ENCODE measurements at regions not wholly inside any gene's neighbourhood (a gene's known extent, or its start where the extent isn't known, plus 50 kb on each side); places are given as distances from the start of the nearest gene placed in this dataset.
"Not testable (repeated sequence)": the region's sequence is repeated elsewhere in the genome, so short reads cannot be mapped to it uniquely, and the experiment has no call there.

GRCh38 chr3:177452831-177453450 lies 255.7 kb upstream of the TBL1XR1 start:
- H3K27ac ChIP-seq, result no peak overlapping the region
- no peaks in the 10 kb centered on the region for H3K27me3 ChIP-seq
- H3K4me3 ChIP-seq, result no peak overlapping the region
- H3K36me3 ChIP-seq, result no peaks in the 10 kb centered on the region
- TF ChIP-seq CTCF (IDR thresholded peaks at IDR 0.05; ENCODE audit: low read depth, low read length), result no peak
- no peak for DNase-seq (ENCODE audit: low read depth in 1 of 2, low spot score in 1 of 2)
- no peaks in the 10 kb centered on the region for H3K9me3 ChIP-seq (ENCODE audit: low read depth)
- peaks cover 5% of the 10 kb centered on the region for H3K4me1 ChIP-seq (ENCODE audit: low read depth)

GRCh38 chr3:177453451-177453844 lies 256.2 kb upstream of the TBL1XR1 start:
- Histone ChIP-seq H3K4me1 (ENCODE audit: low read depth) (peaks cover 5% of the 10 kb centered on the region), H3K4me3 (no peak overlapping the region), H3K9me3 (ENCODE audit: low read depth) (no peaks in the 10 kb centered on the region), H3K36me3 (no peaks in the 10 kb centered on the region), H3K27me3 (no peaks in the 10 kb centered on the region), H3K27ac (no peak overlapping the region)
- TF ChIP-seq CTCF (IDR thresholded peaks at IDR 0.05; ENCODE audit: low read depth, low read length), result no peak
- no peak for DNase-seq (ENCODE audit: low read depth in 1 of 2, low spot score in 1 of 2)

GRCh38 chr3:177457204-177457603 lies 259.9 kb upstream of the TBL1XR1 start:
- H3K4me1 ChIP-seq (ENCODE audit: low read depth); DNase-seq (ENCODE audit: low read depth in 1 of 2, low spot score in 1 of 2); H3K9me3 ChIP-seq (ENCODE audit: low read depth); H3K4me3 ChIP-seq; H3K27me3 ChIP-seq; H3K36me3 ChIP-seq; H3K27ac ChIP-seq: not testable (repeated sequence)

- no peak overlapping the region for H3K27ac ChIP-seq
- no peaks in the 10 kb centered on the region for H3K9me3 ChIP-seq (ENCODE audit: low read depth)
- no peaks in the 10 kb centered on the region for H3K27me3 ChIP-seq
- TF ChIP-seq CTCF (IDR thresholded peaks at IDR 0.05; ENCODE audit: low read depth, low read length), result no peak
- H3K4me3 ChIP-seq, result no peak overlapping the region
- peak; percentile 10 to 91 for DNase-seq (ENCODE audit: low read depth in 1 of 2, low spot score in 1 of 2)
- no peaks in the 10 kb centered on the region for H3K36me3 ChIP-seq
- no peaks in the 10 kb centered on the region for H3K4me1 ChIP-seq (ENCODE audit: low read depth)
Observed at GRCh38 chr3:177459401-177459800, 262.1 kb upstream of the TBL1XR1 start.

GRCh38 chr3:177460047-177460446 lies 262.8 kb upstream of the TBL1XR1 start:
- Histone ChIP-seq H3K36me3 (no peaks in the 10 kb centered on the region), H3K9me3 (ENCODE audit: low read depth) (no peaks in the 10 kb centered on the region), H3K27me3 (no peaks in the 10 kb centered on the region), H3K4me3 (no peak overlapping the region), H3K4me1 (ENCODE audit: low read depth) (no peaks in the 10 kb centered on the region), H3K27ac (no peak overlapping the region)
- DNase-seq (ENCODE audit: low read depth in 1 of 2, low spot score in 1 of 2), result peak in 1 of 2 donors; percentile 13
- TF ChIP-seq CTCF (IDR thresholded peaks at IDR 0.05; ENCODE audit: low read depth, low read length), result no peak

- Histone ChIP-seq H3K27me3 (no peaks in the 10 kb centered on the region), H3K9me3 (ENCODE audit: low read depth) (no peaks in the 10 kb centered on the region), H3K36me3 (no peaks in the 10 kb centered on the region), H3K4me1 (ENCODE audit: low read depth) (no peaks in the 10 kb centered on the region), H3K4me3 (no peak overlapping the region), H3K27ac (no peak overlapping the region)
- TF ChIP-seq CTCF (IDR thresholded peaks at IDR 0.05; ENCODE audit: low read depth, low read length), result no peak
- no peak for DNase-seq (ENCODE audit: low read depth in 1 of 2, low spot score in 1 of 2)
Observed at GRCh38 chr3:177461765-177462164, 264.5 kb upstream of the TBL1XR1 start.

GRCh38 chr3:177463341-177463740 lies 266.1 kb upstream of the TBL1XR1 start:
- not testable (repeated sequence) for H3K27ac ChIP-seq; DNase-seq (ENCODE audit: low read depth in 1 of 2, low spot score in 1 of 2); H3K36me3 ChIP-seq; H3K9me3 ChIP-seq (ENCODE audit: low read depth); H3K27me3 ChIP-seq; H3K4me3 ChIP-seq; H3K4me1 ChIP-seq (ENCODE audit: low read depth)
